Mononuclear cell (primary cell): ENCODE measurements at regions not wholly inside any gene's neighbourhood (a gene's known extent, or its start where the extent isn't known, plus 50 kb on each side); places are given as distances from the start of the nearest gene placed in this dataset.

Source experiments
- H3K27me3 ChIP-seq: 2 replicates; pipeline ENCODE4 v1.6.0; 2011; ENCODE audit warnings: low read length, control low read depth; ENCODE audit not compliant: insufficient read depth
- H3K4me1 ChIP-seq: 2 replicates; pipeline ENCODE4 v1.5.1; 2011; ENCODE audit warnings: mild to moderate bottlenecking, low read length, control low read depth; ENCODE audit not compliant: insufficient read depth
- H3K4me3 ChIP-seq: 2 replicates; pipeline ENCODE4 v1.5.1; 2011; ENCODE audit warnings: mild to moderate bottlenecking, low read length, moderate library complexity
- H3K9me3 ChIP-seq: 2 replicates; pipeline ENCODE4 v1.5.1; 2011; ENCODE audit warnings: low read depth, mild to moderate bottlenecking, control low read depth, low read length

- H3K9me3 ChIP-seq = no peaks in the 10 kb centered on the region
- H3K4me1 ChIP-seq = no peaks in the 10 kb centered on the region
- no peak overlapping the region for H3K4me3 ChIP-seq
- no peaks in the 10 kb centered on the region for H3K27me3 ChIP-seq
Observed at GRCh38 chr18:41206341-41206830, 748.6 kb upstream of the PIK3C3 start.

- Histone ChIP-seq H3K4me1 (no peaks in the 10 kb centered on the region), H3K27me3 (no peaks in the 10 kb centered on the region), H3K4me3 (no peak overlapping the region), H3K9me3 (no peaks in the 10 kb centered on the region)
Observed at GRCh38 chr18:41199212-41199611, 755.8 kb upstream of the PIK3C3 start.

GRCh38 chr18:41197967-41198366 lies 757.1 kb upstream of the PIK3C3 start:
- Histone ChIP-seq H3K27me3 (no peaks in the 10 kb centered on the region), H3K4me1 (no peaks in the 10 kb centered on the region), H3K4me3 (no peak overlapping the region), H3K9me3 (no peaks in the 10 kb centered on the region)

- Histone ChIP-seq H3K4me1 (no peaks in the 10 kb centered on the region), H3K27me3 (no peaks in the 10 kb centered on the region), H3K4me3 (no peak overlapping the region), H3K9me3 (no peaks in the 10 kb centered on the region)
Observed at GRCh38 chr18:41170346-41170745, 784.7 kb upstream of the PIK3C3 start.

GRCh38 chr18:41165625-41166024 lies 789.4 kb upstream of the PIK3C3 start:
- no peaks in the 10 kb centered on the region for H3K4me1 ChIP-seq
- H3K9me3 ChIP-seq = no peaks in the 10 kb centered on the region
- no peak overlapping the region for H3K4me3 ChIP-seq
- no peaks in the 10 kb centered on the region for H3K27me3 ChIP-seq

- Histone ChIP-seq H3K27me3 (no peaks in the 10 kb centered on the region), H3K9me3 (no peaks in the 10 kb centered on the region), H3K4me1 (no peaks in the 10 kb centered on the region), H3K4me3 (no peak overlapping the region)
Observed at GRCh38 chr18:41162781-41163180, 792.3 kb upstream of the PIK3C3 start.

- Histone ChIP-seq H3K4me1 (no peaks in the 10 kb centered on the region), H3K27me3 (no peaks in the 10 kb centered on the region), H3K9me3 (no peaks in the 10 kb centered on the region), H3K4me3 (no peak overlapping the region)
Observed at GRCh38 chr18:41162191-41162590, 792.8 kb upstream of the PIK3C3 start.

- Histone ChIP-seq H3K27me3 (no peaks in the 10 kb centered on the region), H3K4me3 (no peak overlapping the region), H3K9me3 (no peaks in the 10 kb centered on the region), H3K4me1 (no peaks in the 10 kb centered on the region)
Observed at GRCh38 chr18:41155910-41156851, 798.9 kb upstream of the PIK3C3 start.

GRCh38 chr18:41155025-41155424 lies 800.0 kb upstream of the PIK3C3 start:
- no peak overlapping the region for H3K4me3 ChIP-seq
- H3K9me3 ChIP-seq = no peaks in the 10 kb centered on the region
- H3K27me3 ChIP-seq = no peaks in the 10 kb centered on the region
- no peaks in the 10 kb centered on the region for H3K4me1 ChIP-seq

GRCh38 chr18:41153871-41154270 lies 801.2 kb upstream of the PIK3C3 start:
- no peaks in the 10 kb centered on the region for H3K4me1 ChIP-seq
- no peaks in the 10 kb centered on the region for H3K9me3 ChIP-seq
- no peak overlapping the region for H3K4me3 ChIP-seq
- no peaks in the 10 kb centered on the region for H3K27me3 ChIP-seq

GRCh38 chr18:41150316-41150715 lies 804.7 kb upstream of the PIK3C3 start:
- Histone ChIP-seq H3K4me1 (no peaks in the 10 kb centered on the region), H3K4me3 (no peak overlapping the region), H3K27me3 (no peaks in the 10 kb centered on the region), H3K9me3 (no peaks in the 10 kb centered on the region)

- Histone ChIP-seq H3K4me1 (no peaks in the 10 kb centered on the region), H3K9me3 (no peaks in the 10 kb centered on the region), H3K27me3 (no peaks in the 10 kb centered on the region), H3K4me3 (no peak overlapping the region)
Observed at GRCh38 chr18:41146301-41146700, 808.7 kb upstream of the PIK3C3 start.

GRCh38 chr18:41145516-41145915 lies 809.5 kb upstream of the PIK3C3 start:
- H3K9me3 ChIP-seq = no peaks in the 10 kb centered on the region
- no peak overlapping the region for H3K4me3 ChIP-seq
- H3K4me1 ChIP-seq = no peaks in the 10 kb centered on the region
- no peaks in the 10 kb centered on the region for H3K27me3 ChIP-seq

- Histone ChIP-seq H3K9me3 (no peaks in the 10 kb centered on the region), H3K4me3 (no peak overlapping the region), H3K27me3 (no peaks in the 10 kb centered on the region), H3K4me1 (no peaks in the 10 kb centered on the region)
Observed at GRCh38 chr18:41144441-41144840, 810.6 kb upstream of the PIK3C3 start.

GRCh38 chr18:41140506-41140905 lies 814.5 kb upstream of the PIK3C3 start:
- Histone ChIP-seq H3K9me3 (no peaks in the 10 kb centered on the region), H3K27me3 (no peaks in the 10 kb centered on the region), H3K4me1 (no peaks in the 10 kb centered on the region), H3K4me3 (no peak overlapping the region)

- Histone ChIP-seq H3K4me1 (no peaks in the 10 kb centered on the region), H3K9me3 (no peaks in the 10 kb centered on the region), H3K4me3 (no peak overlapping the region), H3K27me3 (no peaks in the 10 kb centered on the region)
Observed at GRCh38 chr18:41135146-41135545, 819.9 kb upstream of the PIK3C3 start.
